IMR-90 (cell line): ENCODE measurements at regions not wholly inside any gene's neighbourhood (a gene's known extent, or its start where the extent isn't known, plus 50 kb on each side); places are given as distances from the start of the nearest gene placed in this dataset.

Experiments used
- ATAC-seq: fragments of 200-7000 bp; cut with Tn5 transposase; 2 replicates; pipeline ENCODE4 v1.9.1; 2020; ENCODE audit warnings: low read depth, mild to moderate bottlenecking, moderate library complexity
- BruUV-seq: library from RNA; stranded (reverse); fragments of 400-500 nt; replicated peaks from 2 replicates; lab custom pipeline; 2021; lab: Mats Ljungman, UMichigan
- CTCF ChIA-PET: fragments of 300-600 bp; formaldehyde crosslinking; extraction: SDS; loops from one replicate; lab custom pipeline; 2021; ENCODE audit warnings: antibody characterized with exemption; lab: Yijun Ruan, JAX
- POLR2A ChIA-PET: fragments of 300-600 bp; sonication (Branson Sonifier 250); formaldehyde crosslinking; loops from one replicate; lab custom pipeline; 2022; ENCODE audit warnings: antibody characterized with exemption; ENCODE audit not compliant: unreplicated experiment; lab: Charles Lee
- DNase-seq: peaks from one replicate; pipeline ENCODE4 v3.0.0; 2013
- H2AFZ ChIP-seq: replicated peaks from 2 replicates; pipeline ENCODE3; 2013; ENCODE audit warnings: low read length, mild to moderate bottlenecking; ENCODE audit not compliant: poor library complexity
- H2AK5ac ChIP-seq: 2 replicates; pipeline ENCODE4 v1.6.1; 2013; ENCODE audit warnings: low read depth, low read length, inconsistent platforms
- H2AK9ac ChIP-seq: replicated peaks from 2 replicates; pipeline ENCODE3; 2013; ENCODE audit warnings: mild to moderate bottlenecking, low read depth, low read length, moderate library complexity; ENCODE audit not compliant: poor library complexity
- H2BK120ac ChIP-seq: 2 replicates; pipeline ENCODE4 v1.6.1; 2013; ENCODE audit warnings: low read depth, low read length, inconsistent platforms
- H2BK15ac ChIP-seq: 3 replicates; pipeline ENCODE4 v1.6.1; 2013; ENCODE audit warnings: low read depth, low read length, inconsistent platforms
- H2BK20ac ChIP-seq: 2 replicates; pipeline ENCODE4 v1.6.1; 2013; ENCODE audit warnings: low read depth, mild to moderate bottlenecking, inconsistent platforms, low read length, moderate library complexity
- H2BK5ac ChIP-seq: 2 replicates; pipeline ENCODE4 v1.6.1; 2013; ENCODE audit warnings: mild to moderate bottlenecking, low read depth, low read length, inconsistent platforms; ENCODE audit not compliant: poor library complexity, severe bottlenecking
- H3K14ac ChIP-seq: replicated peaks from 2 replicates; pipeline ENCODE4 v1.6.1; 2013; ENCODE audit warnings: low read depth, low read length, inconsistent platforms
- H3K18ac ChIP-seq: 2 replicates; pipeline ENCODE4 v1.6.1; 2013; ENCODE audit warnings: low read depth, low read length, control low read depth
- H3K23ac ChIP-seq: 2 replicates; pipeline ENCODE4 v1.6.1; 2013; ENCODE audit warnings: low read depth, low read length, inconsistent platforms
- H3K27ac ChIP-seq: 2 replicates; pipeline ENCODE4 v1.5.1; 2013; ENCODE audit warnings: mild to moderate bottlenecking, control low read depth, low read length; ENCODE audit not compliant: insufficient read depth
- H3K27me3 ChIP-seq: 2 replicates; pipeline ENCODE4 v1.6.1; 2013; ENCODE audit warnings: low read length; ENCODE audit not compliant: control insufficient read depth, insufficient read depth
- H3K36me3 ChIP-seq: 2 replicates; pipeline ENCODE4 v1.6.1; 2013; ENCODE audit warnings: low read length, mixed read lengths; ENCODE audit not compliant: control insufficient read depth, insufficient read depth
- H3K4ac ChIP-seq: 2 replicates; pipeline ENCODE4 v1.6.1; 2013; ENCODE audit warnings: low read depth, low read length, inconsistent platforms
- H3K4me1 ChIP-seq: 2 replicates; pipeline ENCODE4 v1.6.1; 2013; ENCODE audit warnings: low read length, mixed read lengths; ENCODE audit not compliant: control insufficient read depth, insufficient read depth
- H3K4me2 ChIP-seq: 2 replicates; pipeline ENCODE4 v1.6.1; 2013; ENCODE audit warnings: low read depth, mild to moderate bottlenecking, control low read depth, low read length, moderate library complexity
- H3K4me3 ChIP-seq: 2 replicates; pipeline ENCODE4 v1.5.1; 2013; ENCODE audit warnings: low read depth, mild to moderate bottlenecking, control low read depth, low read length, moderate library complexity; ENCODE audit not compliant: insufficient read depth
- H3K56ac ChIP-seq: 2 replicates; pipeline ENCODE4 v1.6.1; 2013; ENCODE audit warnings: low read length, inconsistent platforms; ENCODE audit not compliant: insufficient read depth; ENCODE audit errors: extremely low read depth
- H3K79me1 ChIP-seq, 2 experiments: 2 replicates each; pipeline ENCODE4 v1.6.1; 2013; ENCODE audit warnings: low read length in 2 of 2, inconsistent platforms in 1 of 2, low read depth in 1 of 2
- H3K9ac ChIP-seq: 2 replicates; pipeline ENCODE4 v1.6.1; 2013; ENCODE audit warnings: low read depth, low read length, control low read depth
- H3K9me1 ChIP-seq: 2 replicates; pipeline ENCODE4 v1.6.1; 2013; ENCODE audit warnings: low read length, inconsistent platforms; ENCODE audit not compliant: insufficient read depth
- H3K9me3 ChIP-seq: 2 replicates; pipeline ENCODE4 v1.6.1; 2013; ENCODE audit warnings: low read length; ENCODE audit not compliant: control insufficient read depth, insufficient read depth
- H4K20me1 ChIP-seq: 2 replicates; pipeline ENCODE4 v1.6.1; 2013; ENCODE audit warnings: low read length, inconsistent platforms; ENCODE audit not compliant: insufficient read depth
- H4K5ac ChIP-seq: 2 replicates; pipeline ENCODE4 v1.6.1; 2013; ENCODE audit warnings: mild to moderate bottlenecking, low read depth, low read length, control low read depth
- H4K8ac ChIP-seq, 2 experiments: 2 replicates each; pipeline ENCODE4 v1.6.1; 2013; ENCODE audit warnings: low read depth in 2 of 2, low read length in 2 of 2, control low read depth in 1 of 2, inconsistent platforms in 1 of 2
- H4K91ac ChIP-seq: 2 replicates; pipeline ENCODE4 v1.6.1; 2013; ENCODE audit warnings: low read depth, low read length, inconsistent platforms; ENCODE audit not compliant: insufficient read depth
- BHLHE40 ChIP-seq: fragments of 150-350 bp; IDR thresholded peaks from 2 replicates; pipeline ENCODE4 v1.6.1; 2016; ENCODE audit warnings: mild to moderate bottlenecking, low read depth, low read length
- CHD1 ChIP-seq: IDR thresholded peaks from 2 replicates; pipeline ENCODE4 v1.6.1; 2012; ENCODE audit warnings: low read depth, low read length, improper control_type of control experiment
- FOS ChIP-seq: fragments of 150-350 bp; IDR thresholded peaks from 2 replicates; pipeline ENCODE4 v1.6.1; 2016; ENCODE audit warnings: low read depth, low read length
- MAFK ChIP-seq: IDR thresholded peaks from 2 replicates; pipeline ENCODE4 v1.6.1; 2012; ENCODE audit warnings: low read depth, low read length, improper control_type of control experiment
- MAZ ChIP-seq: IDR thresholded peaks from 2 replicates; pipeline ENCODE4 v1.6.1; 2012; ENCODE audit warnings: low read depth, mild to moderate bottlenecking, low read length, improper control_type of control experiment, moderate library complexity, borderline replicate concordance
- MXI1 ChIP-seq: IDR thresholded peaks from 2 replicates; pipeline ENCODE4 v1.6.1; 2012; ENCODE audit warnings: low read depth, mild to moderate bottlenecking, low read length, moderate library complexity, borderline replicate concordance
- NFE2L2 ChIP-seq: fragments of 150-350 bp; IDR thresholded peaks from 2 replicates; pipeline ENCODE4 v1.6.1; 2016; ENCODE audit warnings: low read depth, mild to moderate bottlenecking, low read length
- POLR2A ChIP-seq: IDR thresholded peaks from 2 replicates; pipeline ENCODE4 v1.6.1; 2012; ENCODE audit warnings: mild to moderate bottlenecking, low read depth, low read length
- RAD21 ChIP-seq: IDR thresholded peaks from 2 replicates; pipeline ENCODE4 v1.6.1; 2012; ENCODE audit warnings: low read length, improper control_type of control experiment
- RCOR1 ChIP-seq: IDR thresholded peaks from 2 replicates; pipeline ENCODE4 v1.6.1; 2012; ENCODE audit warnings: mild to moderate bottlenecking, low read length, improper control_type of control experiment; ENCODE audit not compliant: insufficient replicate concordance
- RFX5 ChIP-seq: IDR thresholded peaks from 2 replicates; pipeline ENCODE4 v1.8.0; 2012; ENCODE audit warnings: low read depth, mild to moderate bottlenecking, low read length, moderate library complexity
- SMC3 ChIP-seq: fragments of 150-350 bp; IDR thresholded peaks from 2 replicates; pipeline ENCODE4 v1.6.1; 2016; ENCODE audit warnings: low read depth, mild to moderate bottlenecking, antibody characterized with exemption, low read length, moderate library complexity
- WGBS, 2 experiments: methylation state at CpG; one replicate each; pipeline versions ENCODE4 v1.1.5 to v1.1.7; 2013; ENCODE audit warnings: missing lambda C conversion rate in 2 of 2; ENCODE audit not compliant: insufficient read length in 1 of 2; ENCODE audit errors: extremely low coverage in 2 of 2; 5-methylcytosine and 5-hydroxymethylcytosine counted together
- dilution Hi-C: fragments of 300-500 bp; cut with HindIII; formaldehyde crosslinking; loops from one replicate; pipeline ENCODE4 v1.14.3; 2018; ENCODE audit warnings: low sequenced_read_pairs; ENCODE audit not compliant: unreplicated experiment
- in situ Hi-C: fragments of 300-500 bp; cut with MboI; formaldehyde crosslinking; loops from 3 replicates; pipeline ENCODE4 v1.14.3; 2019; ENCODE audit warnings: low sequenced_read_pairs, inconsistent platforms, mixed read lengths
- intact Hi-C: fragments of 100-400 bp; cut with micrococcal nuclease; formaldehyde crosslinking; loops from 2 replicates; pipeline ENCODE4 v1.10.0; 2022
- TF ChIP-seq, protein P1 (sequence below): fragments of 150-350 bp; IDR thresholded peaks from 2 replicates; pipeline ENCODE4 v1.6.1; 2017; ENCODE audit warnings: mild to moderate bottlenecking, antibody characterized with exemption, low read length, low read depth
- TF ChIP-seq, protein P2 (sequence below): fragments of 150-350 bp; IDR thresholded peaks from 2 replicates; pipeline ENCODE4 v1.6.1; 2016; ENCODE audit warnings: low read depth, mild to moderate bottlenecking, low read length, moderate library complexity, borderline replicate concordance
- TF ChIP-seq, protein P3 (sequence below): conservative IDR thresholded peaks from 2 replicates; pipeline ENCODE4 v1.5.1; 2012; ENCODE audit warnings: mild to moderate bottlenecking, low read depth, low read length, improper control_type of control experiment

DNA sequence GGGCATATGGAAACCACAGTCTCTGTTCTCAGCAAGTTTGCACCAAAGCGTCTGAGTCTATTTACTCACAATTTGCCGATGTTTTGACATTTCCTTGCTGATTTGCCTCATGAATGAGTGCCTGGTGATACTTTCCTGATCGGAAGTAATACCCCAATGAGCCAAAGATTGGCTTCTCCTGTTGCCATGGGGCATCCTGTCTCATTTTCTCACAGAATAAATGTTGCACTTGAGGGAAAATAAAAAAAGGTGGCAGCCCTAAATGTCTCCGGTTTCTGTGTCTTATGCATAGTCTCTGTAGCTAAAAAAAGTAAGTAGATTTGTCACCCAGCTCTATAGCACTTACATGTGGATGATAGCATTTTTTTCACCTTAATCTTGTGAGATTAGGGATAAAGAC lies 73.7 kb upstream of the CADPS start:
- ChIA-PET POLR2A (no interaction called here), CTCF (no interaction called here)
- in situ Hi-C loops (no loop called here), intact Hi-C loops (no loop called here), dilution Hi-C loops (no loop called here)
- Histone ChIP-seq H2AK9ac (no peak overlapping the region), H3K23ac (no peak overlapping the region), H3K79me1 (no peaks in the 10 kb centered on the region), H3K56ac (no peak overlapping the region), H3K9me1 (no peaks in the 10 kb centered on the region), H3K9me3 (no peaks in the 10 kb centered on the region), H3K9ac (no peak overlapping the region), H3K14ac (no peak overlapping the region), H4K91ac (no peak overlapping the region), H2BK20ac (no peak overlapping the region), H3K27ac (no peak overlapping the region), H3K36me3 (no peaks in the 10 kb centered on the region), H3K4ac (no peak overlapping the region), H3K18ac (no peak overlapping the region), H2AK5ac (no peak overlapping the region), H3K4me1 (no peaks in the 10 kb centered on the region), H2AFZ (no peak overlapping the region), H2BK120ac (no peak overlapping the region), H3K27me3 (no peaks in the 10 kb centered on the region), H4K5ac (no peak overlapping the region), H4K8ac (no peak overlapping the region), H3K4me2 (no peak overlapping the region), H3K4me3 (no peak overlapping the region), H4K20me1 (no peaks in the 10 kb centered on the region), H2BK15ac (no peak overlapping the region), H2BK5ac (no peak overlapping the region)
- no peak for DNase-seq
- WGBS, 2 experiments: 28% methylated on average over 3 of the region's 4 CpGs; no CpG with 5 or more reads in 1 of the 2 experiments
- ATAC-seq: no peak
- no TSS peak for BruUV-seq
- TF ChIP-seq MXI1 (no peak), MAFK (no peak), RCOR1 (no peak), MAZ (no peak), RFX5 (no peak), CHD1 (no peak), POLR2A (no peak), BHLHE40 (no peak), RAD21 (no peak), NFE2L2 (no peak), SMC3 (no peak), FOS (no peak)
- TF ChIP-seq, protein P1, sequence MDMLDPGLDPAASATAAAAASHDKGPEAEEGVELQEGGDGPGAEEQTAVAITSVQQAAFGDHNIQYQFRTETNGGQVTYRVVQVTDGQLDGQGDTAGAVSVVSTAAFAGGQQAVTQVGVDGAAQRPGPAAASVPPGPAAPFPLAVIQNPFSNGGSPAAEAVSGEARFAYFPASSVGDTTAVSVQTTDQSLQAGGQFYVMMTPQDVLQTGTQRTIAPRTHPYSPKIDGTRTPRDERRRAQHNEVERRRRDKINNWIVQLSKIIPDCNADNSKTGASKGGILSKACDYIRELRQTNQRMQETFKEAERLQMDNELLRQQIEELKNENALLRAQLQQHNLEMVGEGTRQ: no peak
- TF ChIP-seq, protein P2, sequence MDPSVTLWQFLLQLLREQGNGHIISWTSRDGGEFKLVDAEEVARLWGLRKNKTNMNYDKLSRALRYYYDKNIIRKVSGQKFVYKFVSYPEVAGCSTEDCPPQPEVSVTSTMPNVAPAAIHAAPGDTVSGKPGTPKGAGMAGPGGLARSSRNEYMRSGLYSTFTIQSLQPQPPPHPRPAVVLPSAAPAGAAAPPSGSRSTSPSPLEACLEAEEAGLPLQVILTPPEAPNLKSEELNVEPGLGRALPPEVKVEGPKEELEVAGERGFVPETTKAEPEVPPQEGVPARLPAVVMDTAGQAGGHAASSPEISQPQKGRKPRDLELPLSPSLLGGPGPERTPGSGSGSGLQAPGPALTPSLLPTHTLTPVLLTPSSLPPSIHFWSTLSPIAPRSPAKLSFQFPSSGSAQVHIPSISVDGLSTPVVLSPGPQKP: no peak
- TF ChIP-seq, protein P3, sequence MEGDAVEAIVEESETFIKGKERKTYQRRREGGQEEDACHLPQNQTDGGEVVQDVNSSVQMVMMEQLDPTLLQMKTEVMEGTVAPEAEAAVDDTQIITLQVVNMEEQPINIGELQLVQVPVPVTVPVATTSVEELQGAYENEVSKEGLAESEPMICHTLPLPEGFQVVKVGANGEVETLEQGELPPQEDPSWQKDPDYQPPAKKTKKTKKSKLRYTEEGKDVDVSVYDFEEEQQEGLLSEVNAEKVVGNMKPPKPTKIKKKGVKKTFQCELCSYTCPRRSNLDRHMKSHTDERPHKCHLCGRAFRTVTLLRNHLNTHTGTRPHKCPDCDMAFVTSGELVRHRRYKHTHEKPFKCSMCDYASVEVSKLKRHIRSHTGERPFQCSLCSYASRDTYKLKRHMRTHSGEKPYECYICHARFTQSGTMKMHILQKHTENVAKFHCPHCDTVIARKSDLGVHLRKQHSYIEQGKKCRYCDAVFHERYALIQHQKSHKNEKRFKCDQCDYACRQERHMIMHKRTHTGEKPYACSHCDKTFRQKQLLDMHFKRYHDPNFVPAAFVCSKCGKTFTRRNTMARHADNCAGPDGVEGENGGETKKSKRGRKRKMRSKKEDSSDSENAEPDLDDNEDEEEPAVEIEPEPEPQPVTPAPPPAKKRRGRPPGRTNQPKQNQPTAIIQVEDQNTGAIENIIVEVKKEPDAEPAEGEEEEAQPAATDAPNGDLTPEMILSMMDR: no peak
